Osteoblast (primary cell): ENCODE measurements at regions not wholly inside any gene's neighbourhood (a gene's known extent, or its start where the extent isn't known, plus 50 kb on each side); places are given as distances from the start of the nearest gene placed in this dataset.
"Not testable (repeated sequence)": the region's sequence is repeated elsewhere in the genome, so short reads cannot be mapped to it uniquely, and the experiment has no call there.

ENCODE experiments used
- DNase-seq: peaks from one replicate; pipeline ENCODE4 v3.0.0; 2011; ENCODE audit warnings: low spot score, mixed read lengths; ENCODE audit not compliant: insufficient read length; ENCODE audit errors: missing footprints
- H2AFZ ChIP-seq: 2 replicates; pipeline ENCODE4 v1.6.0; 2011; ENCODE audit warnings: mild to moderate bottlenecking, low read length
- H3K27ac ChIP-seq: 2 replicates; pipeline ENCODE4 v1.5.1; 2011; ENCODE audit warnings: mild to moderate bottlenecking, low read depth, low read length, moderate library complexity
- H3K27me3 ChIP-seq: 2 replicates; pipeline ENCODE4 v1.6.0; 2012; ENCODE audit warnings: mild to moderate bottlenecking, control low read depth, inconsistent platforms, low read length, moderate library complexity; ENCODE audit not compliant: insufficient read depth
- H3K36me3 ChIP-seq: 2 replicates; pipeline ENCODE4 v1.5.1; 2011; ENCODE audit warnings: mild to moderate bottlenecking, low read length, control low read depth, moderate library complexity; ENCODE audit not compliant: insufficient read depth
- H3K4me1 ChIP-seq: 2 replicates; pipeline ENCODE4 v1.5.1; 2011; ENCODE audit warnings: mild to moderate bottlenecking, low read length, control low read depth, moderate library complexity; ENCODE audit not compliant: insufficient read depth
- H3K4me2 ChIP-seq: 2 replicates; pipeline ENCODE4 v1.6.0; 2011; ENCODE audit warnings: mild to moderate bottlenecking, low read length; ENCODE audit not compliant: insufficient read depth
- H3K4me3 ChIP-seq: fragments of 200-600 bp; sonication (generic); 3 replicates; pipeline ENCODE4 v1.5.1; 2012; ENCODE audit warnings: mild to moderate bottlenecking, low read length, inconsistent platforms; ENCODE audit not compliant: insufficient read depth
- H3K79me2 ChIP-seq: 2 replicates; pipeline ENCODE4 v1.6.0; 2012; ENCODE audit warnings: mild to moderate bottlenecking, low read length, control low read depth, inconsistent platforms; ENCODE audit not compliant: insufficient read depth
- H3K9me3 ChIP-seq: 2 replicates; pipeline ENCODE4 v1.5.1; 2011; ENCODE audit warnings: low read depth, low read length, control low read depth
- H4K20me1 ChIP-seq: 2 replicates; pipeline ENCODE4 v1.6.0; 2012; ENCODE audit warnings: mild to moderate bottlenecking, low read length, control low read depth; ENCODE audit not compliant: insufficient read depth
- CTCF ChIP-seq: IDR thresholded peaks from 2 replicates; pipeline ENCODE4 v1.5.1; 2011; ENCODE audit warnings: mild to moderate bottlenecking, low read depth, low read length, moderate library complexity; ENCODE audit errors: extremely low read depth

GRCh38 chr13:44312834-44313551 lies 60.6 kb upstream of the SERP2 start:
- peak overlapping the region; percentile 98 for H3K27ac ChIP-seq
- peak; percentile 82 for DNase-seq
- no peak for TF ChIP-seq CTCF
- H2AFZ ChIP-seq = no peak overlapping the region
- H3K4me3 ChIP-seq = no peak overlapping the region
- no peaks in the 10 kb centered on the region for H3K36me3 ChIP-seq
- no peaks in the 10 kb centered on the region for H3K9me3 ChIP-seq
- no peaks in the 10 kb centered on the region for H4K20me1 ChIP-seq
- no peaks in the 10 kb centered on the region for H3K27me3 ChIP-seq
- H3K79me2 ChIP-seq = no peaks in the 10 kb centered on the region
- H3K4me2 ChIP-seq = peak overlapping the region; percentile 44
- peaks cover 38% of the 10 kb centered on the region for H3K4me1 ChIP-seq

GRCh38 chr13:44313674-44314073 lies 60.0 kb upstream of the SERP2 start:
- no peaks in the 10 kb centered on the region for H3K27me3 ChIP-seq
- TF ChIP-seq CTCF = no peak
- H3K9me3 ChIP-seq = no peaks in the 10 kb centered on the region
- H4K20me1 ChIP-seq = no peaks in the 10 kb centered on the region
- DNase-seq = peak; percentile 81
- peak overlapping the region; percentile 98 for H3K27ac ChIP-seq
- H3K4me2 ChIP-seq = peak overlapping the region; percentile 44
- H3K79me2 ChIP-seq = no peaks in the 10 kb centered on the region
- H3K4me1 ChIP-seq = peaks cover 43% of the 10 kb centered on the region
- H3K36me3 ChIP-seq = no peaks in the 10 kb centered on the region
- no peak overlapping the region for H3K4me3 ChIP-seq
- H2AFZ ChIP-seq = no peak overlapping the region

GRCh38 chr13:44314160-44314559 lies 59.5 kb upstream of the SERP2 start:
- not testable (repeated sequence) for H3K27me3 ChIP-seq, H3K36me3 ChIP-seq, H2AFZ ChIP-seq, H3K79me2 ChIP-seq, H3K9me3 ChIP-seq, H3K4me3 ChIP-seq, DNase-seq, H4K20me1 ChIP-seq
- H3K4me2 ChIP-seq = peak overlapping the region; percentile 44
- peaks cover 43% of the 10 kb centered on the region for H3K4me1 ChIP-seq
- H3K27ac ChIP-seq = peak overlapping the region; percentile 98

- Histone ChIP-seq H3K4me3 (peak overlapping the region; percentile 35), H3K9me3 (no peaks in the 10 kb centered on the region), H4K20me1 (no peaks in the 10 kb centered on the region), H2AFZ (no peak overlapping the region), H3K4me2 (peak overlapping the region; percentile 56), H3K27me3 (no peaks in the 10 kb centered on the region), H3K36me3 (no peaks in the 10 kb centered on the region), H3K79me2 (no peaks in the 10 kb centered on the region), H3K4me1 (peaks cover 28% of the 10 kb centered on the region), H3K27ac (peak overlapping the region; percentile 32)
- TF ChIP-seq CTCF = no peak
- DNase-seq = no peak
Measured at GRCh38 chr13:44317752-44318151, 55.9 kb upstream of the SERP2 start.
